GM12875 (cell line): ENCODE measurements at regions not wholly inside any gene's neighbourhood (a gene's known extent, or its start where the extent isn't known, plus 50 kb on each side); places are given as distances from the start of the nearest gene placed in this dataset.

Source experiments
- H3K4me3 ChIP-seq: one replicate; pipeline ENCODE4 v1.5.1; 2011; ENCODE audit warnings: low read depth, low read length, control low read depth
- CTCF ChIP-seq: IDR thresholded peaks from 2 replicates; pipeline ENCODE4 v1.5.1; 2011; ENCODE audit warnings: low read depth, mild to moderate bottlenecking, control low read depth, inconsistent platforms, low read length, moderate library complexity, borderline replicate concordance; ENCODE audit not compliant: insufficient read depth

DNA sequence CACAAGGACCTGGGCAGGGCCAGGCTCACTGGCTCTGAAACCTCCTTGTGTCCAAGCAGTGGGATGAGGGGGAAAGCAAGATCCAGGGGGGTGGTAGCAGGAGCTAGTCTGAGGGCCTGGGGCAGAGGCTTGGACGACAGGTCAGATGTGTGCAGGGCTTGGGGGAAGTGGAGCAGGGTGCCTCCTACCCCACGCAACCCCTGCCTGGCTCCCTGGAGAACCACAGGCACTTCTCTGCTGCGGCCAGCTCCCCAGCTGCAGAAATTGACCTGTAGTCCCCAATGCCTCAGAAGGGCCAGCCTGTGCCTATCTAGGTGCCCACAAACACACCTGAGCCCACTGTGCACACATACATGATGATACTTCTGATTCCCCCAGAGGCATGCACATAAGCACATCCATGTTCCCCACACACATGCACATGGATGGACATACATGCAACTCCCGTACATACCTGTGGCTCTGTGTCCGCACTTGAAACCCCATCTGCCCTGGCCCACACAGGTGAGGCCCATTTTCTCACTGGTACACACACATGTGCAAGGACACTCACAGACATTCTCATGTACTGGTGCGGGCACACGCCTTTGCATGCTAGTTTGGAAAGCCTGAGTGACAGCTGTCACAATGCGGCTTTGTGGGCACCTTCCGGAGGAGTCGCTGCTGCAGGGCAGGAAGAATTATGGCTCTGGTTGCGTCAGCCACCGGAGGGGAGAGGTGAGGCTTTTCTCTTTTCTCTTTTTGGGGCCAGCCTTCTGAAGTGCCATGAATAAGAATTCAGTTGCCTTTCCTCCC, 247.2 kb upstream of the CSF3R start:
- no peak for TF ChIP-seq CTCF
- H3K4me3 ChIP-seq, result no peak overlapping the region

GRCh38 chr1:36729289-36729688, 246.6 kb upstream of the CSF3R start:
- H3K4me3 ChIP-seq, result no peak overlapping the region

GRCh38 chr1:36728846-36729245, 246.1 kb upstream of the CSF3R start:
- no peak overlapping the region for H3K4me3 ChIP-seq

More at GRCh38 chr1:36729289-36729688, 246.6 kb upstream of the CSF3R start:
- no peak for TF ChIP-seq CTCF

DNA sequence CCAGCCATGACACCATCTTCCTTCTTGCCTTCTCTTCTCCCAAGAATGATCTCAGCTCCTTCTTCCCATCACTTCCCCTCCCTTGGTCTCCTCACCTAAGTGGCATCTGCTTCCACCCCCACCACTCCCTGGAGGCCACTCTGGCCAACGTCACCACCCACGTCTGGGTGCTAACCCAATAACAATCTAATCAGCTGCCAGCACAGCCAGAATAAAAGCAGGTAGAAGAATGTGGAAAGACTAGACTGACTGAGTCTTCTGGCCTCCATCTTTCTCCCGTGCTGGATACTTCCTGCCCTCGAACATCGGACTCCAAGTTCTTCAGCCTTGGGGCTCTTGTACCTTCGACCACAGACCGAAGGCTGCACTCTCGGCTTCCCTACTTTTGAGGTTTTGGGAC, 245.3 kb upstream of the CSF3R start:
- TF ChIP-seq CTCF, result no peak
- H3K4me3 ChIP-seq, result no peak overlapping the region

More at GRCh38 chr1:36728846-36729245, 246.1 kb upstream of the CSF3R start:
- TF ChIP-seq CTCF, result no peak

DNA sequence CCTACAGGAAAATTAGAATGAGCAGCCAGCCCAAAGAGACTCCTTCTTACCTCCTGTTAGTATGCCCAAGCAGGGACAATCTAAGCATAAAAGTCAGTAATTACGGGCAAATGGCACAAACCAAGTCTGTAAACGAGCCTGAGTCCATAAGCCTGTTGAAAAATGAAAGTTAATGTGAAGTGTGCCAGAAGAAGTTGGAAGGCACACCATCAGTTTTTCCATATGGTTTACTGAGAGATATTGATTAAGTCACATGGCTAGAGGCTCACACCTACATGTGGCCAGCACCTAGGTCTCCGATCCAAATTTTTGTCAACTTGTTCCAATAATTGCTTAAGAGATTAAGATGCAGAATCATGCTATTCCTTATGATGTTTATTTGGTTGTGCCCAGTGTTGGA, 242.4 kb upstream of the CSF3R start:
- no peak for TF ChIP-seq CTCF

DNA sequence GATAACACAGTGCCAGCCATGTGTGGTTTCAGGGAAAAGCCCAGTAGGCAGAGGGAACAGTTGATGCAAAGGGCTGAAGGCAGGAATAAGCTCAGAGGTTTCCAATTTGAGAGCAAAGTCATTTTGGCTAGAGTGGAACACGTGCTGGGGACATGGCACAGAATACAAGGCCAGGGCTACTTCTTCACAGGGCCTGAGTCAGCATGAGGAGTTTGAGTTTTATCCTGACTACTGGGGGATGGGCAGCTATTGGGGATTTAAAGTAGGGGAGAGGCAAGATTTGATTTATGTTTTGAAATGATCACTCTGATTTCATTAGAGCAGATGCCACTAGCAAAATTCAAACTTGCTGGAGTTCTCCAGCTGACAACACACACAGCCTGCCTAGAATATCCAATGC, 241.1 kb upstream of the CSF3R start:
- no peak for TF ChIP-seq CTCF
- no peak overlapping the region for H3K4me3 ChIP-seq

More for the DNA sequence above, 242.4 kb upstream of the CSF3R start:
- no peak overlapping the region for H3K4me3 ChIP-seq

DNA sequence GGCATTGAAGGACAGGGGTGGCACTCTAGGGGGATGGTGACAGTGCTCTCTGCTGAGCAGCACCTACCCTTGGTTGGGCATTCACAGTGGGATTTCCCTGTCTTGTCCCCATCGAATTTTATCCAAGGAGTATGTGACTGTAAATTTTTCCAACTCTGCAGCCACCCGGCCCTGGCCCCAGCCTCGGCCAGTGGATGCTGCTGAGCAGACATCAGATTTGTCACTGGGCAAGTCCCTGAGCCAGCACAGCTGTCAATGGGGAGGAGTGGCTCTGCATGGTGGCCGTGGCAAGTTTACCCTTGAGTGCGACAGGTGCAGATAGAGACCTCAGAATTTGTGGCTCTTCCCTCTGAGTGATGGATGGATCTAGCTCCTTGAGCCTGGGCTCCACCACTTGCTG, 240.2 kb upstream of the CSF3R start:
- TF ChIP-seq CTCF, result no peak
- no peak overlapping the region for H3K4me3 ChIP-seq
